ENCODE measurements at regions not wholly inside any gene's neighbourhood (a gene's known extent, or its start where the extent isn't known, plus 50 kb on each side); places are given as distances from the start of the nearest gene placed in this dataset.

DNA sequence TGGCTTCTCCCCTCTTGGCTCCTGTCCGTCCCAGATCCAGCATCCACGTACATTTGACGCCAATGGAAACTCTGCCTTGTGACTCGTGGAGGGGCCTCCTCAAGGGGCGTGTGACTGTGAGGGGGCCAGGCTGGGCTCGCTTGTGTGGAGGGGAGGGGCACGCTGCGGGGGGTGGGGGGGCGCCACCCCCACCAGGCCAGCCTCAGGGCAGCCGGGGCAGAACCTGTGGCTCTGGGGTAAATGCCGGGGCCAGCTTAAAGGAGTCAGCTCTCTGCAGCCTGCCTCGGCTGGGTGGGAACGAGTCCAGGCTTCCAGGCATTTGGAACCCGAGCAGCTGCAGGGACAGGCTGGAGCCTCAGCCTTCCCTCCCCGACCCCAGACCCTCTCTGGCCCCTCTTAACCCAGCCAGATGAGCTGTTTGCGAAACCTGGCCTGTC, 94.1 kb downstream of the SIK1 start:
- DNase-seq (ENCODE audit: low spot score) = no peak

DNA sequence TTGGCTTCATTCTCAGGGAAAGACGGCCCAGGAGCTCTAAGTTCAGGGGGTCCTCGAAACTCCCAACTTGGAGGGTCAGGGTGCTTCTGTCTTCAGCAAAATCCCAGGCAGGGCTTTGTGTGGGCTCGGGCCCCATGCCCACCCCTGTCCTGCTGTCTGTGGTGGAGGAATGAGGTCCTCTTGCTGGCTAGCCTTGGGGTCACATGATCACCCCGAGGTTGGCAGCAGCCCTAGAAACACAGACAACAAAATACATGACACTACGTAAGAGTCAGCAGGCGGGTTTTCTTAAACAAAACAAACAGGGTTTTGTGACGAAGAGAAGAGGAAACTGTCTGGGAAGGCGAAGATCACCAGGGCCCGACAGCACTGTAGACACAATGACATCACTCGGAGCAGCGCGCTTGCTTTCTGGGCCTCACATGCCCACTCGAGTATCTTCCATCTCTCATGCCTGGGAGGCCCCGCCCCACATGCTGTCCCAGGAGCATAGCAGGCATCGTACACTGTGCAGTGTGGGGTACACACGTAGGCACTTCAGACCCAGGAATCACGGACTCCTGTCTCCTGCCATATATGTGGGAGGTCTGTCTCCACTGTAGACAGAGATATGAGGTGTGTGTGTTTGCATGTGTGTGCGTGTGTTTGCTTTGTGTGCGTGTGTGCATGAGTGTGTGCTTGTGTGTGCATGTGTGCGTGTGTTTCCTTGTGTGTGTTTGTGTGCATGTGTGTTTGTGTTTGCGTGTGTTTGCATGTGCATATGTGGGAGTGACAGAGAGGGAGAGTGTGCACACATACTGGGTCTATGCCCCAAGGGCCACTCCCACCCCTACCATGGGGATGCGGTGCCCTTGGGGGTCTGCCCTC, 94.7 kb downstream of the SIK1 start:
- DNase-seq (ENCODE audit: low spot score) = no peak

- no peak for DNase-seq (ENCODE audit: low spot score)
These were observed 95.6 kb downstream of the SIK1 start for GRCh38 chr21:43331111-43331961.

- no peak for DNase-seq (ENCODE audit: low spot score)
These were observed 96.5 kb downstream of the SIK1 start for GRCh38 chr21:43330306-43330881.

DNA sequence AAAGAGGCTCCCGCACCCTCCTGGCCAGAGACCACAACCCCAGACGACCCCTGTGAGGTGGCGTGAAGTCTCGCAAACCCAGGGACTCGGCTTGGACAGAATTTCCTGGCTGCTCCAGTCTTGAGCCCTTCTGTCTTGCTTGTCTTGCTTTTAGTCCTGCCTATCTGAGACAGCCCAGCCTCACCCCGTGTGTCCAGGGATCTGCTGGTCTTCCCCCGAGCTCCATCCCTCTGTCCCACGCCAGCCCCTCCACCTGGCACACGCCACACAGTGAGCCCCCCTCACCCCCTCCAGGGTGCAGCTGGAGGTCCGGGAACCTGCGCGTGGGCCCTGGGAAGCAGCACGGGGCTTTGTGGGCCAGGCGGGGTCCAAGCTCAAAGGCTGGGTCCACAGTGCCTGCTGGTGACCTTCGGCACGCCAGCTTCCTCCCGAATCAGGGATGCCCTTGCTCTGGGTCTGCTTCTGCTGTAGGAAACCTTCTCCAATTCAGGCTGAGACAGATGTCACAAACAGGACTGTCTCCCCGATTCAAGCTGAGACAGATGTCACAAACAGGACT, 97.1 kb downstream of the SIK1 start:
- DNase-seq (ENCODE audit: low spot score) = no peak

DNA sequence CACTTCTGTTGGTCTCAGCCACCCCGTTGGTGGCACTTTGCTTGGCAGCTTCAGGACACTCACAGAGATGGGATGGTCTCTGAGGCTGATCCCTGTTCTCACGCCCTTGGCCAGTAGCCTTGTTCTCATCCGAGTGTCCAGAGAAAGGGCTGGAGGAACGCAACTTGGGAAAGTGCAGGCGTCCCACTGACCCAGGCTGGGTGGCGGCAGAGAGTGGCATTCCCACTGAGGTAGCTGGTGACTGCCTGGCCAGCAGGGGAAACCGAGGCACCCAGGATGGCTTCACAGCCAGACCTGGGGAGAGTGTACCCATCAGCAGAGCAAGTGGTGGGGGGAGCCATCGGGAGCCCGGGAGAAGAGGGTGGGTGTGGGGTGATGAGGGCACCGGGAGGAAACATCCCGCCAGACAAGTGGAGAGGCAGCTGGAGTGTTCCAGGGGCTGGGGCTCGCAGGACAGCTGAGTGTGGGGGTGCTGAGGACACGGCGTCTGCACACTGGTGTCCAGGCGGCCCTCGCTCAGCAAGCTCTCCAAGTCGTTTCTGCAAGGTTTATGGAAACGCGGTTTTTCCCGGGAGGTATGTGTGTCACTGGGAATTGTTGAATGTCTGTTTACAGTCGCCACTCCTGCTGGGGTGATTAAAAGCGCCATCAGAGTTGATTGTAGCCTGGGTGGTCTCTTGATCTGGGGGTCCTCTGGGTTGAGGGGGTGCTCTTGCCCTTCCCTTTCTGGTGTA, 97.8 kb downstream of the SIK1 start:
- DNase-seq (ENCODE audit: low spot score) = no peak

- DNase-seq (ENCODE audit: low spot score) = no peak
These were observed 98.6 kb downstream of the SIK1 start for GRCh38 chr21:43328185-43328957.

DNA sequence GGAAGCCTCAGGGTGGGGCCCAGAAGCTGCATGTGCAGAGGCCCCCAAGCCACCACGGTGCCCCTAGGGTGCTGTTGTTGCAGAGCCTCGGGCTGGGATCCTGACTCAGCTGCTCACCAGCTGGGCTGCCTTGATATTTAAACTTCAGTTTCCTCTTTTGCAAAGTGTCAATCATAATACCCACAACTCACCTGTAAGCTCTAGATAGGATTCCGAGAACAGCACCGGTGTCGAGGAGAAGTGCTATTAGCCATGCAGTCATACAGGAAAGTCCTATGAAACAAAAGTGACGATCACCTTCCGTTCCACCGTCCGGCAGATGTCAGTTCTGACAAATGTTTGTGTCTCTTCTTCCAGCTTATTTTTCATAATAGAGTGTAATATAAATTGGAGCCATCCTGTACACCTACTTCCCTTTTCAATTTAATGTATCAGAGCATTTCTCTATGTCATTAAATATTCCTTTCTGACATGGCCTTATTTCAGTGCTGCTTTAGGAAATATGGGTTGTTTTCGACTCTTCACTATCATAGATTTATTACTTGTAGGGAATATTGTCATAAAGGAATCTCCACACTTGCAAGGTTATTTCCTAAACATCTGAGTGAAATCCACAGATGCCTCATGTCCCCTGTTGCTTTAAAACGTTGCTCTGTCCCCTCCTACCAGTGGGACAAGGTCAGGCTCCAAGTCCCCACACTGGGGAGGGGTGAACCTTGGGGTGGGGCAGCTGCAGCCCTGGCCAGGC, 100.8 kb downstream of the SIK1 start:
- no peak for DNase-seq (ENCODE audit: low spot score)

- no peak for DNase-seq (ENCODE audit: low spot score)
These were observed 101.9 kb downstream of the SIK1 start for GRCh38 chr21:43325036-43325435.

GRCh38 chr21:43324596-43324995, 102.3 kb downstream of the SIK1 start:
- no peak for DNase-seq (ENCODE audit: low spot score)

GRCh38 chr21:43323244-43324005, 103.5 kb downstream of the SIK1 start:
- DNase-seq (ENCODE audit: low spot score) = no peak

DNA sequence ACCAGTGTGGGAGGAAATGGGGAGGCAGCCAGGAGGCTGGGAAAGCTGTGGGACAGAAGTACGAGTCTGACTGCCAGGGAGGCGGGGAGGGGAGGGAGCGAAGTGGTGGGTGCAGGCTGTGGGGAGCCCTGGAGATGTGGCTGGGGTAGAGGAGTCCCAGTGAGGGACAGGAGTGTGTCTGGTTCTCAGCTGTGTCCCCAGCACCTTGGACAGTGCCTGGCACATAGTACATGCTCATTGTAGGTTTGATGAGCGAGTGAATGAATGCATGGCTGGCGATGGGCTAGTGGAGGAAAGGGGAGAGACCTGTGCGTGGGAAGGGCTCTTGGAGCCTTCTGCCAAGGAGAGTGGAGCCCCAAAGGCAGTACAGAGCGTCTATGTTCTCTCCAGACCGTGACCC, 104.1 kb downstream of the SIK1 start:
- DNase-seq (ENCODE audit: low spot score) = no peak

DNA sequence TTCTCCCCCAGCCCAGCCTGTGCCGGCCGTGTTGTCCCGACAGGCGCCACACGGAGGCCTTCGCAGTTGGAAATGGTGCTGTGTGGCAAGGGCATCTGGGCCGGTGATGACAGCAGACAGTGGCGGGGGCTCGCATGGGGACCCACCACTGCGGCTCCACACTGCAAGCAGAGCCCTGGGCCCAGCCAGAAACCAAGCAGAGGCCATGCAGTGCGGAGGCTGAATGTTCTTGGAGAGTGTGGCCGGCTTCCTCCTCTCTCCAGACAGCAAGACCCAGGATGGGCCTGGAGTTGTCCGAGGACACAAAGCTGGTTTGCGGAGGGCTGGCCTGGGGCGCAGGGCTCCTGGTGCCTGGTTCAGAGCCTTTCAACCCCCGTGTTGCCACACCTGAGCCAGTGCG, 104.6 kb downstream of the SIK1 start:
- DNase-seq (ENCODE audit: low spot score) = no peak

DNA sequence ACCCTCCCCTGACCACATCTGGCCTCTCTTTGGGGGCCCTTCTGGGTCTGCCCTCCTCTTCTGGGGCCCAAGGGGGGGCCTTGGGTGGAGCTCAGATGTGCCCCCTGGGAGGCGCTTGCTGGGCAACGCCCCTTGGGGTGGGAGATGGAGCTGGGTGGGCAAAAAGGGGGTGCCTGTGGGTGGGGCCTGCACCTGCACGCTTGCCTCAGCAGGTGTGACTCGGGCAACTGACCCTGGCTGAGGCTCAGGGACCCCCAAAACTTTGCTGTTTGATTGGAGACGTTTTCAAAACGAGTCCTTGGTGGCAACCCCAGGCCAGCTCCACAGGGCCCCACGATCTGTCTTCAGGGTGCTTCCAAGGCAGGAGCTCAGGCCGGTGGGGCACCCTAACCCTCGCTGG, 105.3 kb downstream of the SIK1 start:
- no peak for DNase-seq (ENCODE audit: low spot score)

GRCh38 chr21:43321111-43321510, 105.8 kb downstream of the SIK1 start:
- DNase-seq (ENCODE audit: low spot score) = no peak

- no peak for DNase-seq (ENCODE audit: low spot score)
These were observed 106.4 kb downstream of the SIK1 start for GRCh38 chr21:43320526-43320925.

GRCh38 chr21:43318841-43319781, 107.8 kb downstream of the SIK1 start:
- DNase-seq (ENCODE audit: low spot score) = no peak

GRCh38 chr21:43318368-43318767, 108.6 kb downstream of the SIK1 start:
- no peak for DNase-seq (ENCODE audit: low spot score)
